ENCODE measurements at regions not wholly inside any gene's neighbourhood (a gene's known extent, or its start where the extent isn't known, plus 50 kb on each side); places are given as distances from the start of the nearest gene placed in this dataset.

- TF ChIP-seq CTCF (conservative IDR thresholded peaks at IDR 0.05; ENCODE audit: low read depth, low read length): no peak
- Histone ChIP-seq H3K27ac (no peak overlapping the region), H3K9ac (no peak overlapping the region)
Measured at GRCh38 chr12:85519163-85519562, 239.1 kb downstream of the ALX1 start.

GRCh38 chr12:85523197-85523596 is 243.2 kb downstream of the ALX1 start:
- H3K27me3 ChIP-seq (ENCODE audit: insufficient read depth, low read depth): no peaks in the 10 kb centered on the region
- no peak overlapping the region for H2AFZ ChIP-seq (ENCODE audit: low read depth)
- no peak overlapping the region for H3K4me2 ChIP-seq
- no peak overlapping the region for H3K4me3 ChIP-seq (IDR thresholded peaks at IDR 0.05; ENCODE audit: insufficient read depth, low read depth, low read length)
- H3K36me3 ChIP-seq (ENCODE audit: insufficient read depth): no peaks in the 10 kb centered on the region
- no peak overlapping the region for H3K27ac ChIP-seq
- H3K4me1 ChIP-seq (ENCODE audit: low read depth, poor library complexity, severe bottlenecking): no peaks in the 10 kb centered on the region
- no peak for TF ChIP-seq CTCF (conservative IDR thresholded peaks at IDR 0.05; ENCODE audit: low read depth, low read length)
- no peaks in the 10 kb centered on the region for H4K20me1 ChIP-seq (ENCODE audit: insufficient read depth)
- H3K79me2 ChIP-seq (ENCODE audit: insufficient read depth, low read depth): no peaks in the 10 kb centered on the region
- H3K9ac ChIP-seq: no peak overlapping the region

More at GRCh38 chr12:85519163-85519562, 239.1 kb downstream of the ALX1 start:
- H3K4me2 ChIP-seq: no peak overlapping the region
- H3K4me1 ChIP-seq (ENCODE audit: low read depth, poor library complexity, severe bottlenecking): no peaks in the 10 kb centered on the region
- no peaks in the 10 kb centered on the region for H4K20me1 ChIP-seq (ENCODE audit: insufficient read depth)
- H3K27me3 ChIP-seq (ENCODE audit: insufficient read depth, low read depth): no peaks in the 10 kb centered on the region
- no peaks in the 10 kb centered on the region for H3K79me2 ChIP-seq (ENCODE audit: insufficient read depth, low read depth)
- no peak overlapping the region for H3K4me3 ChIP-seq (IDR thresholded peaks at IDR 0.05; ENCODE audit: insufficient read depth, low read depth, low read length)
- no peak overlapping the region for H2AFZ ChIP-seq (ENCODE audit: low read depth)
- H3K36me3 ChIP-seq (ENCODE audit: insufficient read depth): no peaks in the 10 kb centered on the region

- Histone ChIP-seq H2AFZ (ENCODE audit: low read depth) (no peak overlapping the region), H3K4me3 (IDR thresholded peaks at IDR 0.05; ENCODE audit: insufficient read depth, low read depth, low read length) (no peak overlapping the region), H3K4me2 (no peak overlapping the region), H3K79me2 (ENCODE audit: insufficient read depth, low read depth) (no peaks in the 10 kb centered on the region), H3K27me3 (ENCODE audit: insufficient read depth, low read depth) (no peaks in the 10 kb centered on the region), H3K36me3 (ENCODE audit: insufficient read depth) (no peaks in the 10 kb centered on the region), H4K20me1 (ENCODE audit: insufficient read depth) (no peaks in the 10 kb centered on the region), H3K27ac (no peak overlapping the region), H3K4me1 (ENCODE audit: low read depth, poor library complexity, severe bottlenecking) (no peaks in the 10 kb centered on the region), H3K9ac (no peak overlapping the region)
- TF ChIP-seq CTCF (conservative IDR thresholded peaks at IDR 0.05; ENCODE audit: low read depth, low read length): no peak
Measured at GRCh38 chr12:85527192-85527591, 247.2 kb downstream of the ALX1 start.

GRCh38 chr12:85529896-85530295 is 249.9 kb downstream of the ALX1 start:
- Histone ChIP-seq H4K20me1 (ENCODE audit: insufficient read depth) (no peaks in the 10 kb centered on the region), H3K27ac (no peak overlapping the region), H3K4me3 (IDR thresholded peaks at IDR 0.05; ENCODE audit: insufficient read depth, low read depth, low read length) (no peak overlapping the region), H3K79me2 (ENCODE audit: insufficient read depth, low read depth) (no peaks in the 10 kb centered on the region), H3K4me1 (ENCODE audit: low read depth, poor library complexity, severe bottlenecking) (no peaks in the 10 kb centered on the region), H3K36me3 (ENCODE audit: insufficient read depth) (no peaks in the 10 kb centered on the region), H2AFZ (ENCODE audit: low read depth) (no peak overlapping the region), H3K27me3 (ENCODE audit: insufficient read depth, low read depth) (no peaks in the 10 kb centered on the region), H3K4me2 (no peak overlapping the region), H3K9ac (no peak overlapping the region)
- no peak for TF ChIP-seq CTCF (conservative IDR thresholded peaks at IDR 0.05; ENCODE audit: low read depth, low read length)

All from KMS-11 (cell line).